ENCODE measurements at regions not wholly inside any gene's neighbourhood (a gene's known extent, or its start where the extent isn't known, plus 50 kb on each side); places are given as distances from the start of the nearest gene placed in this dataset.

GRCh38 chr3:64318001-64318400 lies 92.7 kb upstream of the PRICKLE2 start:
- TF ChIP-seq POLR2A (conservative IDR thresholded peaks at IDR 0.05) (no peak), TCF7L2 (IDR thresholded peaks at IDR 0.05; ENCODE audit: low read depth, low read length) (no peak), CBX2 (IDR thresholded peaks at IDR 0.05; ENCODE audit: insufficient read depth, low read length, poor library complexity, severe bottlenecking) (no peak), HNRNPUL1 (IDR thresholded peaks at IDR 0.05; ENCODE audit: low read length) (no peak), KLF6 (CRISPR knock-in tag; IDR thresholded peaks at IDR 0.05; ENCODE audit: borderline replicate concordance) (no peak)
- TF ChIP-seq, protein P1, sequence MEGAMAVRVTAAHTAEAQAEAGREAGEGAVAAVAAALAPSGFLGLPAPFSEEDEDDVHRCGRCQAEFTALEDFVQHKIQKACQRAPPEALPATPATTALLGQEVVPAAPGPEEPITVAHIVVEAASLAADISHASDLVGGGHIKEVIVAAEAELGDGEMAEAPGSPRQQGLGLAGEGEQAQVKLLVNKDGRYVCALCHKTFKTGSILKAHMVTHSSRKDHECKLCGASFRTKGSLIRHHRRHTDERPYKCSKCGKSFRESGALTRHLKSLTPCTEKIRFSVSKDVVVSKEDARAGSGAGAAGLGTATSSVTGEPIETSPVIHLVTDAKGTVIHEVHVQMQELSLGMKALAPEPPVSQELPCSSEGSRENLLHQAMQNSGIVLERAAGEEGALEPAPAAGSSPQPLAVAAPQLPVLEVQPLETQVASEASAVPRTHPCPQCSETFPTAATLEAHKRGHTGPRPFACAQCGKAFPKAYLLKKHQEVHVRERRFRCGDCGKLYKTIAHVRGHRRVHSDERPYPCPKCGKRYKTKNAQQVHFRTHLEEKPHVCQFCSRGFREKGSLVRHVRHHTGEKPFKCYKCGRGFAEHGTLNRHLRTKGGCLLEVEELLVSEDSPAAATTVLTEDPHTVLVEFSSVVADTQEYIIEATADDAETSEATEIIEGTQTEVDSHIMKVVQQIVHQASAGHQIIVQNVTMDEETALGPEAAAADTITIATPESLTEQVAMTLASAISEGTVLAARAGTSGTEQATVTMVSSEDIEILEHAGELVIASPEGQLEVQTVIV (CRISPR knock-in tag; IDR thresholded peaks at IDR 0.05; ENCODE audit: borderline replicate concordance), result no peak
